ENCODE measurements at regions not wholly inside any gene's neighbourhood (a gene's known extent, or its start where the extent isn't known, plus 50 kb on each side); places are given as distances from the start of the nearest gene placed in this dataset.

DNA sequence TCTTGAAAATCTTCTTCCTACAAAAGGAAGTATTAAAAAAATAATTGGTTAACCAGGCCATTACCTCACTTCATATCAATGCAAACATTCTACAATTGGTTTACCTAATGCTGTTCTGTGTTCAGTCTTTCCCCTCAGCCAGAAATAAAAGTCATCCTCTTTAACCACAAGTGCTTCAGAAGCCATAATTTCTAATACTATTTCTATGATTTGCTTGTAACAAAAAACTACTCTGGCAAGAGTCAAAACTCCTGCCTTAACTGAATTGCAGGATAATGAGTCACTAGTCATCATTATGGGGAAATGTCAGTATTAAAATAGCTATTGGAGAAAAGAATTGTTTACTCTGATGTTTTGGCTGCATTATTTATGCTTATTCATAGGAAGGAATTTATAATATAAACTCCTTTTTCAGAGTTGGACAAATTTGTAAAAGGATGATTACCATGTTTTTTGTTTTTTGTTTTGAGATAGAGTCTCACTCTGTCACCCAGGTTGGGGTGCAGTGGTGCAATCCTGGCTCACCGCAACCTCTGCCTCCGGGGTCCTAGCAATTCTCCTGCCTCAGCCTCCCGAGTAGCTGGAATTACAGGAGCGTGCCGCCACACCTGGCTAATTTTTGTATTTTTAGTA lies 55.5 kb upstream of the ODAD2 start:
- Histone ChIP-seq H3K4me3 (no peak overlapping the region), H3K9me3 (no peaks in the 10 kb centered on the region), H3K4me2 (no peak overlapping the region), H3K4me1 (no peaks in the 10 kb centered on the region), H3K27ac (no peak overlapping the region)
- ATAC-seq (no peak), FAIRE-seq (no peak), DNase-seq (ENCODE audit: low read depth in 1 of 2, low spot score in 1 of 2) (no peak)
- CTCF ChIA-PET = no interaction called here
- TF ChIP-seq FOSB (CRISPR knock-in tag; IDR thresholded peaks at IDR 0.05) (no peak), CBX8 (IDR thresholded peaks at IDR 0.05) (no peak), CHD4 (IDR thresholded peaks at IDR 0.05; ENCODE audit: borderline replicate concordance) (no peak), FOXS1 (CRISPR knock-in tag; IDR thresholded peaks at IDR 0.05) (no peak)
- TF ChIP-seq, protein P1, sequence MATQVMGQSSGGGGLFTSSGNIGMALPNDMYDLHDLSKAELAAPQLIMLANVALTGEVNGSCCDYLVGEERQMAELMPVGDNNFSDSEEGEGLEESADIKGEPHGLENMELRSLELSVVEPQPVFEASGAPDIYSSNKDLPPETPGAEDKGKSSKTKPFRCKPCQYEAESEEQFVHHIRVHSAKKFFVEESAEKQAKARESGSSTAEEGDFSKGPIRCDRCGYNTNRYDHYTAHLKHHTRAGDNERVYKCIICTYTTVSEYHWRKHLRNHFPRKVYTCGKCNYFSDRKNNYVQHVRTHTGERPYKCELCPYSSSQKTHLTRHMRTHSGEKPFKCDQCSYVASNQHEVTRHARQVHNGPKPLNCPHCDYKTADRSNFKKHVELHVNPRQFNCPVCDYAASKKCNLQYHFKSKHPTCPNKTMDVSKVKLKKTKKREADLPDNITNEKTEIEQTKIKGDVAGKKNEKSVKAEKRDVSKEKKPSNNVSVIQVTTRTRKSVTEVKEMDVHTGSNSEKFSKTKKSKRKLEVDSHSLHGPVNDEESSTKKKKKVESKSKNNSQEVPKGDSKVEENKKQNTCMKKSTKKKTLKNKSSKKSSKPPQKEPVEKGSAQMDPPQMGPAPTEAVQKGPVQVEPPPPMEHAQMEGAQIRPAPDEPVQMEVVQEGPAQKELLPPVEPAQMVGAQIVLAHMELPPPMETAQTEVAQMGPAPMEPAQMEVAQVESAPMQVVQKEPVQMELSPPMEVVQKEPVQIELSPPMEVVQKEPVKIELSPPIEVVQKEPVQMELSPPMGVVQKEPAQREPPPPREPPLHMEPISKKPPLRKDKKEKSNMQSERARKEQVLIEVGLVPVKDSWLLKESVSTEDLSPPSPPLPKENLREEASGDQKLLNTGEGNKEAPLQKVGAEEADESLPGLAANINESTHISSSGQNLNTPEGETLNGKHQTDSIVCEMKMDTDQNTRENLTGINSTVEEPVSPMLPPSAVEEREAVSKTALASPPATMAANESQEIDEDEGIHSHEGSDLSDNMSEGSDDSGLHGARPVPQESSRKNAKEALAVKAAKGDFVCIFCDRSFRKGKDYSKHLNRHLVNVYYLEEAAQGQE (IDR thresholded peaks at IDR 0.05) = no peak
- TF ChIP-seq, protein P2, sequence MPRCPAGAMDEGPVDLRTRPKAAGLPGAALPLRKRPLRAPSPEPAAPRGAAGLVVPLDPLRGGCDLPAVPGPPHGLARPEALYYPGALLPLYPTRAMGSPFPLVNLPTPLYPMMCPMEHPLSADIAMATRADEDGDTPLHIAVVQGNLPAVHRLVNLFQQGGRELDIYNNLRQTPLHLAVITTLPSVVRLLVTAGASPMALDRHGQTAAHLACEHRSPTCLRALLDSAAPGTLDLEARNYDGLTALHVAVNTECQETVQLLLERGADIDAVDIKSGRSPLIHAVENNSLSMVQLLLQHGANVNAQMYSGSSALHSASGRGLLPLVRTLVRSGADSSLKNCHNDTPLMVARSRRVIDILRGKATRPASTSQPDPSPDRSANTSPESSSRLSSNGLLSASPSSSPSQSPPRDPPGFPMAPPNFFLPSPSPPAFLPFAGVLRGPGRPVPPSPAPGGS (IDR thresholded peaks at IDR 0.05) = no peak
- POLR2A ChIA-PET = no interaction called here
- WGBS (ENCODE audit: missing lambda C conversion rate) = 44% methylated on average over 5 of the region's 5 CpGs

DNA sequence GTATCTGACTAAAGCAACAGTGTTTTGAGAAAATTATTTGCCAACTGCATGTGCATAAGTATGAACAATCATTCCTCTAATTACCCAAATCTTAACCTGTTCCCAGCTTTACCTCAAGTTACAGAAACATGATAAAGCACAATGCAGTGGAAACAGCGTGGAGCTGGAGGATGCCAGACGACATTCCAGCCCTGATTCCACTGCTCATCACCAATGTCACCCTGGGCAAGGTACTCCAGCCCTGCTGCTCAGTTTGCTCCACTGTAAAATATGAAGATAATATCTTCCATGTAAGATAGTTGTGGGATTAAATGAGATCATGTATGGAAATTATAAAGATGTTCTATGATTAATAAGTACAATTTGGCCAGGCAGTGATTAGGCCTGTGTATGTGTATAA lies 50.4 kb upstream of the ODAD2 start:
- Histone ChIP-seq H3K27ac (no peak overlapping the region), H3K4me2 (no peak overlapping the region), H3K4me1 (no peaks in the 10 kb centered on the region), H3K9me3 (no peaks in the 10 kb centered on the region), H3K4me3 (no peak overlapping the region)
- ChIA-PET CTCF (interaction anchor here (1.9 kb wide), 1 partner anchor 17 kb away, joined by 8 read pairs; no protein-coding TSS in a partner anchor), POLR2A (no interaction called here)
- DNase-seq (ENCODE audit: low read depth in 1 of 2, low spot score in 1 of 2) (no peak), ATAC-seq (no peak), FAIRE-seq (no peak)
- WGBS (ENCODE audit: missing lambda C conversion rate) = 13% methylated on average over 2 of the region's 2 CpGs
- TF ChIP-seq, protein P3, sequence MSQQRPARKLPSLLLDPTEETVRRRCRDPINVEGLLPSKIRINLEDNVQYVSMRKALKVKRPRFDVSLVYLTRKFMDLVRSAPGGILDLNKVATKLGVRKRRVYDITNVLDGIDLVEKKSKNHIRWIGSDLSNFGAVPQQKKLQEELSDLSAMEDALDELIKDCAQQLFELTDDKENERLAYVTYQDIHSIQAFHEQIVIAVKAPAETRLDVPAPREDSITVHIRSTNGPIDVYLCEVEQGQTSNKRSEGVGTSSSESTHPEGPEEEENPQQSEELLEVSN (IDR thresholded peaks at IDR 0.05; ENCODE audit: borderline replicate concordance, low read depth) = no peak
- TF ChIP-seq ZC3H11A (IDR thresholded peaks at IDR 0.05) (no peak), MYC (IDR thresholded peaks at IDR 0.05; ENCODE audit: borderline replicate concordance, low read length) (no peak), RNF2 (IDR thresholded peaks at IDR 0.05; ENCODE audit: borderline replicate concordance, low read depth) (no peak), CHD2 (IDR thresholded peaks at IDR 0.05; ENCODE audit: low read length, partially characterized antibody) (no peak), TFCP2L1 (CRISPR knock-in tag; IDR thresholded peaks at IDR 0.05) (no peak), JUN (IDR thresholded peaks at IDR 0.05) (no peak), CBX8 (IDR thresholded peaks at IDR 0.05) (no peak), EHF (CRISPR knock-in tag; IDR thresholded peaks at IDR 0.05) (no peak), HOXA7 (CRISPR knock-in tag; IDR thresholded peaks at IDR 0.05) (no peak), CEBPB (IDR thresholded peaks at IDR 0.05) (no peak)
- TF ChIP-seq, protein P2 (IDR thresholded peaks at IDR 0.05) = no peak
- TF ChIP-seq, protein P4, sequence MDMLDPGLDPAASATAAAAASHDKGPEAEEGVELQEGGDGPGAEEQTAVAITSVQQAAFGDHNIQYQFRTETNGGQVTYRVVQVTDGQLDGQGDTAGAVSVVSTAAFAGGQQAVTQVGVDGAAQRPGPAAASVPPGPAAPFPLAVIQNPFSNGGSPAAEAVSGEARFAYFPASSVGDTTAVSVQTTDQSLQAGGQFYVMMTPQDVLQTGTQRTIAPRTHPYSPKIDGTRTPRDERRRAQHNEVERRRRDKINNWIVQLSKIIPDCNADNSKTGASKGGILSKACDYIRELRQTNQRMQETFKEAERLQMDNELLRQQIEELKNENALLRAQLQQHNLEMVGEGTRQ (IDR thresholded peaks at IDR 0.05) = no peak
